ENCODE measurements at regions not wholly inside any gene's neighbourhood (a gene's known extent, or its start where the extent isn't known, plus 50 kb on each side); places are given as distances from the start of the nearest gene placed in this dataset.
"Not testable (repeated sequence)": the region's sequence is repeated elsewhere in the genome, so short reads cannot be mapped to it uniquely, and the experiment has no call there.

GRCh38 chr7:8327199-8327598 lies 65.2 kb upstream of the ICA1 start:
- FAIRE-seq (no peak), DNase-seq (ENCODE audit: low read depth) (no peak)
- no peak for TF ChIP-seq CTCF (IDR thresholded peaks at IDR 0.05; ENCODE audit: insufficient read depth, low read length, severe bottlenecking)
- H3K27me3 ChIP-seq (ENCODE audit: control insufficient read depth, insufficient read depth, low read length) = no peaks in the 10 kb centered on the region
- H3K36me3 ChIP-seq (ENCODE audit: control insufficient read depth, insufficient read depth, low read length) = no peaks in the 10 kb centered on the region
- H3K4me3 ChIP-seq (ENCODE audit: low read depth, low read length) = no peak overlapping the region

- Histone ChIP-seq H3K4me3 (ENCODE audit: low read depth, low read length) (no peak overlapping the region), H3K27me3 (ENCODE audit: control insufficient read depth, insufficient read depth, low read length) (no peaks in the 10 kb centered on the region), H3K36me3 (ENCODE audit: control insufficient read depth, insufficient read depth, low read length) (no peaks in the 10 kb centered on the region)
- FAIRE-seq = no peak
- DNase-seq (ENCODE audit: low read depth) = no peak
- no peak for TF ChIP-seq CTCF (IDR thresholded peaks at IDR 0.05; ENCODE audit: insufficient read depth, low read length, severe bottlenecking)
These were observed 76.2 kb upstream of the ICA1 start for GRCh38 chr7:8338206-8338605.

GRCh38 chr7:8343556-8343955 lies 81.6 kb upstream of the ICA1 start:
- no peaks in the 10 kb centered on the region for H3K36me3 ChIP-seq (ENCODE audit: control insufficient read depth, insufficient read depth, low read length)
- H3K4me3 ChIP-seq (ENCODE audit: low read depth, low read length) = no peak overlapping the region
- DNase-seq (ENCODE audit: low read depth) (no peak), FAIRE-seq (no peak)
- no peak for TF ChIP-seq CTCF (IDR thresholded peaks at IDR 0.05; ENCODE audit: insufficient read depth, low read length, severe bottlenecking)
- no peaks in the 10 kb centered on the region for H3K27me3 ChIP-seq (ENCODE audit: control insufficient read depth, insufficient read depth, low read length)

- not testable (repeated sequence) for H3K27me3 ChIP-seq (ENCODE audit: control insufficient read depth, insufficient read depth, low read length); H3K36me3 ChIP-seq (ENCODE audit: control insufficient read depth, insufficient read depth, low read length); H3K4me3 ChIP-seq (ENCODE audit: low read depth, low read length); FAIRE-seq; DNase-seq (ENCODE audit: low read depth)
These were observed 85.4 kb upstream of the ICA1 start for GRCh38 chr7:8347395-8347794.

- not testable (repeated sequence) for H3K4me3 ChIP-seq (ENCODE audit: low read depth, low read length); H3K27me3 ChIP-seq (ENCODE audit: control insufficient read depth, insufficient read depth, low read length); H3K36me3 ChIP-seq (ENCODE audit: control insufficient read depth, insufficient read depth, low read length); FAIRE-seq; DNase-seq (ENCODE audit: low read depth)
These were observed 81.8 kb upstream of the NXPH1 start for GRCh38 chr7:8351654-8352053.

GRCh38 chr7:8353991-8354390 lies 79.4 kb upstream of the NXPH1 start:
- H3K4me3 ChIP-seq (ENCODE audit: low read depth, low read length) = no peak overlapping the region
- H3K27me3 ChIP-seq (ENCODE audit: control insufficient read depth, insufficient read depth, low read length) = no peaks in the 10 kb centered on the region
- no peak for FAIRE-seq
- H3K36me3 ChIP-seq (ENCODE audit: control insufficient read depth, insufficient read depth, low read length) = no peaks in the 10 kb centered on the region
- no peak for DNase-seq (ENCODE audit: low read depth)
- TF ChIP-seq CTCF (IDR thresholded peaks at IDR 0.05; ENCODE audit: insufficient read depth, low read length, severe bottlenecking) = no peak

GRCh38 chr7:8354503-8354902 lies 78.9 kb upstream of the NXPH1 start:
- H3K4me3 ChIP-seq (ENCODE audit: low read depth, low read length) = no peak overlapping the region
- no peaks in the 10 kb centered on the region for H3K36me3 ChIP-seq (ENCODE audit: control insufficient read depth, insufficient read depth, low read length)
- no peak for FAIRE-seq
- no peak for DNase-seq (ENCODE audit: low read depth)
- H3K27me3 ChIP-seq (ENCODE audit: control insufficient read depth, insufficient read depth, low read length) = no peaks in the 10 kb centered on the region
- no peak for TF ChIP-seq CTCF (IDR thresholded peaks at IDR 0.05; ENCODE audit: insufficient read depth, low read length, severe bottlenecking)
